Esophagus muscularis mucosa (tissue), 3 donors: ENCODE measurements at regions not wholly inside any gene's neighbourhood (a gene's known extent, or its start where the extent isn't known, plus 50 kb on each side); places are given as distances from the start of the nearest gene placed in this dataset.

Experiments
- CTCF ChIP-seq, 3 experiments: fragments of 200-600 bp in 2 of 3; fragments of 450-650 bp in 1 of 3; sonication (generic) in 2 of 3; IDR thresholded peaks; one replicate each; pipeline ENCODE4 v1.5.1; 2017 to 2019; ENCODE audit warnings: antibody characterized with exemption in 3 of 3, mild to moderate bottlenecking in 2 of 3, moderate library complexity in 1 of 3
- POLR2A ChIP-seq: fragments of 450-650 bp; IDR thresholded peaks from one replicate; pipeline ENCODE4 v1.6.1; 2017; ENCODE audit warnings: antibody characterized with exemption, moderate library complexity, mild to moderate bottlenecking, low read depth
- POLR2AphosphoS5 ChIP-seq, 2 donors: sonication (generic); formaldehyde crosslinking; IDR thresholded peaks; one replicate each; pipeline ENCODE4 v1.6.1; 2017; ENCODE audit warnings: antibody characterized with exemption in 2 of 2

DNA sequence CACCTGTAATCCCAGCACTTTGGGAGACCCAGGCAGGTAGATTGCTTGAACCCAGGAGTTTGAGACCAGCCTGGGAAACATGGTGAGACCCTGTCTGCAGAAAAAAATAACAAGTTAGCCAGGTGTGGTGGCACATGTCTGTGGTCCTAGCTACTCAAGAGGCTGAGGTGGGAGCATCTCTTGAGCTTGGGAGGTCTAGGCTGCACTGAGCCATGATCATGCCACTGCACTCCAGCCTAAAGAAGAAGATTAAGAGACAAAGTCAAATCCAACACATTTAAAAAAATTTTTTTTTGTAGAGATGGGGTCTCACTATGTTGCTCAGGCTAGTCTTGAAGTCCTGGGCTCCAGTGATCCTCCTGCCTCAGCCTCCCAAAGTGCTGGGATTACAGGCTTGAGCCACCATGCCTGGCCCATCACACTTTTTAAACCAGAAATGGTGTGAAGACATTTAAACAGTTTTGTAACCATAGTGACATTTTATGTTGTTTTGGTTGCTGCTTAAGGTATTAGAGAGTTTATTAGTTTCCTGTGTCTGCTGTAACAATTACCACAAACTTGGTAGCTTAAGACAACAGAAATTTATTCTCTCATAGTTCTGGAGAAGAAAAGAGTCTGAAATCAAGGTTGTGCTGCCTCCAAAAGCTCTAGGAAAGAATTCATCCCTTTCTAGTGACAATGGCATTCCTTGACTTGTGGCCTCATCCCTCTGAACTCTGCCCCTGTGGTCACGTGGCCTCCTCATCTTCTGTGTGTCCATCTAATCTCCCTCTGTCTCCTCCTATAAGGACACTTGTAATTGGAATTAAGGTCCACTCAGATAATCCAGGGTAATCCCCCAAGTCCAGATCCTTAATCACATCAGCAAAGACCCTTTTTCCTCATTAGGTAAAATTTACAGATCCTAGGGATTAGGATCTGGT, 104.6 kb upstream of the TNFAIP3 start:
- no peak for TF ChIP-seq POLR2AphosphoS5 (IDR thresholded peaks at IDR 0.05)
- TF ChIP-seq CTCF (IDR thresholded peaks at IDR 0.05): no peak
- no peak for TF ChIP-seq POLR2A
